SK-N-SH treated with all-trans-retinoic acid at 6 μM for 48 hours (cell line): ENCODE measurements at regions not wholly inside any gene's neighbourhood (a gene's known extent, or its start where the extent isn't known, plus 50 kb on each side); places are given as distances from the start of the nearest gene placed in this dataset.

Source experiments
- CREB5 ChIP-seq: fragments of 250-450 bp; sonication (Bioruptor Pico); IDR thresholded peaks from 2 replicates; pipeline ENCODE4 v1.5.1; 2020; ENCODE audit warnings: low read depth, mild to moderate bottlenecking, moderate library complexity
- PATZ1 ChIP-seq: fragments of 250-450 bp; sonication (Bioruptor Pico); IDR thresholded peaks from 2 replicates; pipeline ENCODE4 v1.8.0; 2020; ENCODE audit warnings: mild to moderate bottlenecking, moderate library complexity, borderline replicate concordance
- RARB ChIP-seq: fragments of 250-450 bp; sonication (Bioruptor Pico); IDR thresholded peaks from 2 replicates; pipeline ENCODE4 v1.8.0; 2021; ENCODE audit warnings: mild to moderate bottlenecking, moderate library complexity
- ZC3H10 ChIP-seq: fragments of 250-450 bp; sonication (Bioruptor Pico); IDR thresholded peaks from 2 replicates; pipeline ENCODE4 v1.5.1; 2021; ENCODE audit warnings: mild to moderate bottlenecking, moderate library complexity
- ZFP3 ChIP-seq: fragments of 250-450 bp; sonication (Bioruptor Pico); IDR thresholded peaks from 2 replicates; pipeline ENCODE4 v1.5.0; 2020; ENCODE audit warnings: mild to moderate bottlenecking, moderate library complexity
- ZNF565 ChIP-seq: fragments of 450-650 bp; formaldehyde crosslinking; conservative IDR thresholded peaks from 2 replicates; pipeline ENCODE4 v1.5.0; 2020; ENCODE audit warnings: low read depth, mild to moderate bottlenecking, moderate library complexity
- ZNF70 ChIP-seq: fragments of 450-650 bp; formaldehyde crosslinking; IDR thresholded peaks from 2 replicates; pipeline ENCODE4 v1.5.0; 2020; ENCODE audit warnings: mild to moderate bottlenecking, moderate library complexity

- TF ChIP-seq RARB (CRISPR knock-in tag) (no peak), PATZ1 (CRISPR knock-in tag) (no peak), CREB5 (CRISPR knock-in tag) (no peak), ZNF565 (CRISPR knock-in tag) (no peak), ZC3H10 (CRISPR knock-in tag) (no peak), ZNF70 (CRISPR knock-in tag) (no peak), ZFP3 (CRISPR knock-in tag) (no peak)
Observed at GRCh38 chr13:111484141-111484925, 163.9 kb downstream of the TEX29 start.
